ENCODE measurements at regions not wholly inside any gene's neighbourhood (a gene's known extent, or its start where the extent isn't known, plus 50 kb on each side); places are given as distances from the start of the nearest gene placed in this dataset.

GRCh38 chr5:3526551-3527185 lies 69.0 kb upstream of the IRX1 start (continued):
- TF ChIP-seq USF1 (IDR thresholded peaks at IDR 0.05; ENCODE audit: borderline replicate concordance, low read depth) (no peak), RFX5 (IDR thresholded peaks at IDR 0.05; ENCODE audit: low read length) (no peak), RCOR1 (IDR thresholded peaks at IDR 0.05; ENCODE audit: low read length) (no peak), GABPA (IDR thresholded peaks at IDR 0.05; ENCODE audit: low read depth) (no peak), REST (IDR thresholded peaks at IDR 0.05; ENCODE audit: low read depth, low read length) (no peak), MEF2A (IDR thresholded peaks at IDR 0.05; ENCODE audit: borderline replicate concordance, low read depth) (no peak)

- DNase-seq: no peak
- no peaks in the 10 kb centered on the region for H3F3A ChIP-seq (replicated peaks; ENCODE audit: insufficient read depth)
- no peaks in the 10 kb centered on the region for H4K20me1 ChIP-seq (ENCODE audit: insufficient read depth)
- POLR2A ChIA-PET: no interaction called here
- no peaks in the 10 kb centered on the region for H3K4me1 ChIP-seq (ENCODE audit: control insufficient read depth in 1 of 2, insufficient read depth in 2 of 2, low read depth in 1 of 2, low read length in 1 of 2)
- H3K79me2 ChIP-seq (ENCODE audit: insufficient read depth): no peaks in the 10 kb centered on the region
- CTCF ChIA-PET: no interaction called here
- H3K27ac ChIP-seq (ENCODE audit: low read depth in 2 of 2, low read length in 1 of 2): no peak overlapping the region
- no peak overlapping the region for H3K9ac ChIP-seq
- 4% methylated on average over 3 of the region's 3 CpGs for WGBS (ENCODE audit: low lambda C conversion rate)
- H3K9me2 ChIP-seq: no peaks in the 10 kb centered on the region
- H3K4me3 ChIP-seq (ENCODE audit: low read depth in 2 of 2, low read length in 1 of 2): no peak overlapping the region
- H3K9me3 ChIP-seq: no peaks in the 10 kb centered on the region
- H3K27me3 ChIP-seq (ENCODE audit: insufficient read depth): no peaks in the 10 kb centered on the region
- TF ChIP-seq RXRA (IDR thresholded peaks at IDR 0.05; ENCODE audit: borderline replicate concordance, low read depth): no peak
- TF ChIP-seq TCF12 (IDR thresholded peaks at IDR 0.05): no peak
- TF ChIP-seq EP300 (IDR thresholded peaks at IDR 0.05; ENCODE audit: borderline replicate concordance in 1 of 2, low read depth in 1 of 2, low read length in 1 of 2): no peak
- TF ChIP-seq GATA2 (CRISPR knock-in tag; IDR thresholded peaks at IDR 0.05): no peak
- no peak for TF ChIP-seq FOSL2 (IDR thresholded peaks at IDR 0.05; ENCODE audit: borderline replicate concordance, low read depth)
- TF ChIP-seq TAF1 (IDR thresholded peaks at IDR 0.05; ENCODE audit: borderline replicate concordance, low read depth, low read length): no peak
- TF ChIP-seq YY1 (IDR thresholded peaks at IDR 0.05; ENCODE audit: low read depth): no peak
- no peak for TF ChIP-seq PBX3 (IDR thresholded peaks at IDR 0.05)
- TF ChIP-seq RCOR1 (IDR thresholded peaks at IDR 0.05; ENCODE audit: low read length): no peak
- no peak for TF ChIP-seq NRF1 (IDR thresholded peaks at IDR 0.05; ENCODE audit: low read depth, low read length)
- TF ChIP-seq USF2 (IDR thresholded peaks at IDR 0.05; ENCODE audit: borderline replicate concordance, low read depth, low read length): no peak
- TF ChIP-seq USF1 (IDR thresholded peaks at IDR 0.05; ENCODE audit: borderline replicate concordance, low read depth): no peak
- TF ChIP-seq GABPA (IDR thresholded peaks at IDR 0.05; ENCODE audit: low read depth): no peak
- no peak for TF ChIP-seq ZBTB33 (IDR thresholded peaks at IDR 0.05; ENCODE audit: borderline replicate concordance, low read depth)
- no peak for TF ChIP-seq FOXM1 (IDR thresholded peaks at IDR 0.05; ENCODE audit: low read depth)
- no peak for TF ChIP-seq MXI1 (IDR thresholded peaks at IDR 0.05; ENCODE audit: low read depth, low read length)
- no peak overlapping the region for H3K4me2 ChIP-seq
- no peaks in the 10 kb centered on the region for H3K36me3 ChIP-seq (replicated peaks in 1 of 2; ENCODE audit: control insufficient read depth in 1 of 2, insufficient read depth in 2 of 2, low read length in 1 of 2)
- no peak overlapping the region for H2AFZ ChIP-seq (ENCODE audit: low read depth)
Measured at GRCh38 chr5:3522491-3522890, 73.1 kb upstream of the IRX1 start.
